IMR-90 (cell line): ENCODE measurements at regions not wholly inside any gene's neighbourhood (a gene's known extent, or its start where the extent isn't known, plus 50 kb on each side); places are given as distances from the start of the nearest gene placed in this dataset.

Experiments
- ATAC-seq: fragments of 200-7000 bp; cut with Tn5 transposase; 2 replicates; pipeline ENCODE4 v1.9.1; 2020; ENCODE audit warnings: low read depth, mild to moderate bottlenecking, moderate library complexity
- BruUV-seq: library from RNA; stranded (reverse); fragments of 400-500 nt; replicated peaks from 2 replicates; lab custom pipeline; 2021; lab: Mats Ljungman, UMichigan
- CTCF ChIA-PET: fragments of 300-600 bp; formaldehyde crosslinking; extraction: SDS; loops from one replicate; lab custom pipeline; 2021; ENCODE audit warnings: antibody characterized with exemption; lab: Yijun Ruan, JAX
- POLR2A ChIA-PET: fragments of 300-600 bp; sonication (Branson Sonifier 250); formaldehyde crosslinking; loops from one replicate; lab custom pipeline; 2022; ENCODE audit warnings: antibody characterized with exemption; ENCODE audit not compliant: unreplicated experiment; lab: Charles Lee
- DNase-seq: peaks from one replicate; pipeline ENCODE4 v3.0.0; 2013
- H2AFZ ChIP-seq: replicated peaks from 2 replicates; pipeline ENCODE3; 2013; ENCODE audit warnings: low read length, mild to moderate bottlenecking; ENCODE audit not compliant: poor library complexity
- H2AK5ac ChIP-seq: 2 replicates; pipeline ENCODE4 v1.6.1; 2013; ENCODE audit warnings: low read depth, low read length, inconsistent platforms
- H2AK9ac ChIP-seq: replicated peaks from 2 replicates; pipeline ENCODE3; 2013; ENCODE audit warnings: mild to moderate bottlenecking, low read depth, low read length, moderate library complexity; ENCODE audit not compliant: poor library complexity
- H2BK120ac ChIP-seq: 2 replicates; pipeline ENCODE4 v1.6.1; 2013; ENCODE audit warnings: low read depth, low read length, inconsistent platforms
- H2BK15ac ChIP-seq: 3 replicates; pipeline ENCODE4 v1.6.1; 2013; ENCODE audit warnings: low read depth, low read length, inconsistent platforms
- H2BK20ac ChIP-seq: 2 replicates; pipeline ENCODE4 v1.6.1; 2013; ENCODE audit warnings: low read depth, mild to moderate bottlenecking, inconsistent platforms, low read length, moderate library complexity
- H2BK5ac ChIP-seq: 2 replicates; pipeline ENCODE4 v1.6.1; 2013; ENCODE audit warnings: mild to moderate bottlenecking, low read depth, low read length, inconsistent platforms; ENCODE audit not compliant: poor library complexity, severe bottlenecking
- H3K14ac ChIP-seq: replicated peaks from 2 replicates; pipeline ENCODE4 v1.6.1; 2013; ENCODE audit warnings: low read depth, low read length, inconsistent platforms
- H3K18ac ChIP-seq: 2 replicates; pipeline ENCODE4 v1.6.1; 2013; ENCODE audit warnings: low read depth, low read length, control low read depth
- H3K23ac ChIP-seq: 2 replicates; pipeline ENCODE4 v1.6.1; 2013; ENCODE audit warnings: low read depth, low read length, inconsistent platforms
- H3K27ac ChIP-seq: 2 replicates; pipeline ENCODE4 v1.5.1; 2013; ENCODE audit warnings: mild to moderate bottlenecking, control low read depth, low read length; ENCODE audit not compliant: insufficient read depth
- H3K27me3 ChIP-seq: 2 replicates; pipeline ENCODE4 v1.6.1; 2013; ENCODE audit warnings: low read length; ENCODE audit not compliant: control insufficient read depth, insufficient read depth
- H3K36me3 ChIP-seq: 2 replicates; pipeline ENCODE4 v1.6.1; 2013; ENCODE audit warnings: low read length, mixed read lengths; ENCODE audit not compliant: control insufficient read depth, insufficient read depth
- H3K4ac ChIP-seq: 2 replicates; pipeline ENCODE4 v1.6.1; 2013; ENCODE audit warnings: low read depth, low read length, inconsistent platforms
- H3K4me1 ChIP-seq: 2 replicates; pipeline ENCODE4 v1.6.1; 2013; ENCODE audit warnings: low read length, mixed read lengths; ENCODE audit not compliant: control insufficient read depth, insufficient read depth
- H3K4me2 ChIP-seq: 2 replicates; pipeline ENCODE4 v1.6.1; 2013; ENCODE audit warnings: low read depth, mild to moderate bottlenecking, control low read depth, low read length, moderate library complexity
- H3K4me3 ChIP-seq: 2 replicates; pipeline ENCODE4 v1.5.1; 2013; ENCODE audit warnings: low read depth, mild to moderate bottlenecking, control low read depth, low read length, moderate library complexity; ENCODE audit not compliant: insufficient read depth
- H3K56ac ChIP-seq: 2 replicates; pipeline ENCODE4 v1.6.1; 2013; ENCODE audit warnings: low read length, inconsistent platforms; ENCODE audit not compliant: insufficient read depth; ENCODE audit errors: extremely low read depth
- H3K79me1 ChIP-seq, 2 experiments: 2 replicates each; pipeline ENCODE4 v1.6.1; 2013; ENCODE audit warnings: low read length in 2 of 2, inconsistent platforms in 1 of 2, low read depth in 1 of 2
- H3K9ac ChIP-seq: 2 replicates; pipeline ENCODE4 v1.6.1; 2013; ENCODE audit warnings: low read depth, low read length, control low read depth
- H3K9me1 ChIP-seq: 2 replicates; pipeline ENCODE4 v1.6.1; 2013; ENCODE audit warnings: low read length, inconsistent platforms; ENCODE audit not compliant: insufficient read depth
- H3K9me3 ChIP-seq: 2 replicates; pipeline ENCODE4 v1.6.1; 2013; ENCODE audit warnings: low read length; ENCODE audit not compliant: control insufficient read depth, insufficient read depth
- H4K20me1 ChIP-seq: 2 replicates; pipeline ENCODE4 v1.6.1; 2013; ENCODE audit warnings: low read length, inconsistent platforms; ENCODE audit not compliant: insufficient read depth
- H4K5ac ChIP-seq: 2 replicates; pipeline ENCODE4 v1.6.1; 2013; ENCODE audit warnings: mild to moderate bottlenecking, low read depth, low read length, control low read depth
- H4K8ac ChIP-seq, 2 experiments: 2 replicates each; pipeline ENCODE4 v1.6.1; 2013; ENCODE audit warnings: low read depth in 2 of 2, low read length in 2 of 2, control low read depth in 1 of 2, inconsistent platforms in 1 of 2
- H4K91ac ChIP-seq: 2 replicates; pipeline ENCODE4 v1.6.1; 2013; ENCODE audit warnings: low read depth, low read length, inconsistent platforms; ENCODE audit not compliant: insufficient read depth
- BHLHE40 ChIP-seq: fragments of 150-350 bp; IDR thresholded peaks from 2 replicates; pipeline ENCODE4 v1.6.1; 2016; ENCODE audit warnings: mild to moderate bottlenecking, low read depth, low read length
- CEBPB ChIP-seq: IDR thresholded peaks from 2 replicates; pipeline ENCODE4 v1.6.1; 2012; ENCODE audit warnings: low read depth, low read length, improper control_type of control experiment
- CHD1 ChIP-seq: IDR thresholded peaks from 2 replicates; pipeline ENCODE4 v1.6.1; 2012; ENCODE audit warnings: low read depth, low read length, improper control_type of control experiment
- CTCF ChIP-seq: conservative IDR thresholded peaks from 2 replicates; pipeline ENCODE4 v1.5.1; 2012; ENCODE audit warnings: mild to moderate bottlenecking, low read depth, low read length, improper control_type of control experiment
- ELK1 ChIP-seq: fragments of 150-350 bp; IDR thresholded peaks from 2 replicates; pipeline ENCODE4 v1.6.1; 2016; ENCODE audit warnings: low read depth, mild to moderate bottlenecking, low read length, moderate library complexity, borderline replicate concordance
- FOS ChIP-seq: fragments of 150-350 bp; IDR thresholded peaks from 2 replicates; pipeline ENCODE4 v1.6.1; 2016; ENCODE audit warnings: low read depth, low read length
- MAFK ChIP-seq: IDR thresholded peaks from 2 replicates; pipeline ENCODE4 v1.6.1; 2012; ENCODE audit warnings: low read depth, low read length, improper control_type of control experiment
- MAZ ChIP-seq: IDR thresholded peaks from 2 replicates; pipeline ENCODE4 v1.6.1; 2012; ENCODE audit warnings: low read depth, mild to moderate bottlenecking, low read length, improper control_type of control experiment, moderate library complexity, borderline replicate concordance
- MXI1 ChIP-seq: IDR thresholded peaks from 2 replicates; pipeline ENCODE4 v1.6.1; 2012; ENCODE audit warnings: low read depth, mild to moderate bottlenecking, low read length, moderate library complexity, borderline replicate concordance
- NFE2L2 ChIP-seq: fragments of 150-350 bp; IDR thresholded peaks from 2 replicates; pipeline ENCODE4 v1.6.1; 2016; ENCODE audit warnings: low read depth, mild to moderate bottlenecking, low read length
- POLR2A ChIP-seq: IDR thresholded peaks from 2 replicates; pipeline ENCODE4 v1.6.1; 2012; ENCODE audit warnings: mild to moderate bottlenecking, low read depth, low read length
- RAD21 ChIP-seq: IDR thresholded peaks from 2 replicates; pipeline ENCODE4 v1.6.1; 2012; ENCODE audit warnings: low read length, improper control_type of control experiment
- RCOR1 ChIP-seq: IDR thresholded peaks from 2 replicates; pipeline ENCODE4 v1.6.1; 2012; ENCODE audit warnings: mild to moderate bottlenecking, low read length, improper control_type of control experiment; ENCODE audit not compliant: insufficient replicate concordance
- RFX5 ChIP-seq: IDR thresholded peaks from 2 replicates; pipeline ENCODE4 v1.8.0; 2012; ENCODE audit warnings: low read depth, mild to moderate bottlenecking, low read length, moderate library complexity
- SMC3 ChIP-seq: fragments of 150-350 bp; IDR thresholded peaks from 2 replicates; pipeline ENCODE4 v1.6.1; 2016; ENCODE audit warnings: low read depth, mild to moderate bottlenecking, antibody characterized with exemption, low read length, moderate library complexity
- USF2 ChIP-seq: fragments of 150-350 bp; IDR thresholded peaks from 2 replicates; pipeline ENCODE4 v1.6.1; 2017; ENCODE audit warnings: mild to moderate bottlenecking, antibody characterized with exemption, low read length, low read depth
- dilution Hi-C: fragments of 300-500 bp; cut with HindIII; formaldehyde crosslinking; loops from one replicate; pipeline ENCODE4 v1.14.3; 2018; ENCODE audit warnings: low sequenced_read_pairs; ENCODE audit not compliant: unreplicated experiment
- in situ Hi-C: fragments of 300-500 bp; cut with MboI; formaldehyde crosslinking; loops from 3 replicates; pipeline ENCODE4 v1.14.3; 2019; ENCODE audit warnings: low sequenced_read_pairs, inconsistent platforms, mixed read lengths
- intact Hi-C: fragments of 100-400 bp; cut with micrococcal nuclease; formaldehyde crosslinking; loops from 2 replicates; pipeline ENCODE4 v1.10.0; 2022

- H3K36me3 ChIP-seq: no peaks in the 10 kb centered on the region
- no peak for DNase-seq
- no peak overlapping the region for H3K56ac ChIP-seq
- ChIA-PET CTCF (no interaction called here), POLR2A (no interaction called here)
- H3K14ac ChIP-seq: no peak overlapping the region
- no peak overlapping the region for H2AFZ ChIP-seq
- H3K27me3 ChIP-seq: no peaks in the 10 kb centered on the region
- H3K23ac ChIP-seq: no peak overlapping the region
- H3K27ac ChIP-seq: no peak overlapping the region
- H2BK15ac ChIP-seq: no peak overlapping the region
- no peak overlapping the region for H4K91ac ChIP-seq
- H4K5ac ChIP-seq: no peak overlapping the region
- no peak overlapping the region for H2BK20ac ChIP-seq
- no peak overlapping the region for H2BK5ac ChIP-seq
- no peaks in the 10 kb centered on the region for H3K79me1 ChIP-seq
- no peak for ATAC-seq
- no peak overlapping the region for H3K9ac ChIP-seq
- H2BK120ac ChIP-seq: no peak overlapping the region
- H3K4me1 ChIP-seq: no peaks in the 10 kb centered on the region
- no peak overlapping the region for H2AK5ac ChIP-seq
- intact Hi-C loops (loop anchor here (5.0 kb wide), 1 partner anchor 329 kb away; no protein-coding TSS in a partner anchor), dilution Hi-C loops (no loop called here), in situ Hi-C loops (no loop called here)
- no peak overlapping the region for H3K4me2 ChIP-seq
- no TSS peak for BruUV-seq
- no peak for TF ChIP-seq CTCF
- no peak for TF ChIP-seq SMC3
- no peak for TF ChIP-seq MAFK
- no peak for TF ChIP-seq RCOR1
- no peak for TF ChIP-seq RAD21
- no peak for TF ChIP-seq MAZ
- no peak for TF ChIP-seq FOS
- no peak for TF ChIP-seq RFX5
- TF ChIP-seq MXI1: no peak
- no peak for TF ChIP-seq POLR2A
- TF ChIP-seq USF2: no peak
- TF ChIP-seq NFE2L2: no peak
- no peak for TF ChIP-seq CHD1
- TF ChIP-seq ELK1: no peak
- TF ChIP-seq CEBPB: no peak
- no peak for TF ChIP-seq BHLHE40
- no peaks in the 10 kb centered on the region for H4K20me1 ChIP-seq
- H3K4ac ChIP-seq: no peak overlapping the region
- H3K9me1 ChIP-seq: no peaks in the 10 kb centered on the region
- H3K18ac ChIP-seq: no peak overlapping the region
- no peak overlapping the region for H4K8ac ChIP-seq
- no peak overlapping the region for H3K4me3 ChIP-seq
- H3K9me3 ChIP-seq: no peaks in the 10 kb centered on the region
- H2AK9ac ChIP-seq: no peak overlapping the region
Observed at GRCh38 chr2:58852905-58853304, 611.8 kb upstream of the FANCL start.
